Esophagus squamous epithelium (tissue), 5 donors: ENCODE measurements at regions not wholly inside any gene's neighbourhood (a gene's known extent, or its start where the extent isn't known, plus 50 kb on each side); places are given as distances from the start of the nearest gene placed in this dataset.

ENCODE experiments used
- DNase-seq: peaks from one replicate; lab custom pipeline; 2025; lab: John Stamatoyannopoulos, UW
- H3K27ac ChIP-seq, 4 donors: fragments of 200-600 bp; sonication (generic); one replicate each; pipeline ENCODE4 v1.5.1; 2016 to 2019; ENCODE audit warnings: mild to moderate bottlenecking in 1 of 4
- H3K27me3 ChIP-seq, 4 donors: fragments of 200-600 bp; sonication (generic); 1 replicate in 3 of 4; 2 replicates in 1 of 4; pipeline versions ENCODE4 v1.5.1 to v1.6.0; 2017 to 2021; ENCODE audit warnings: antibody characterized with exemption in 1 of 4
- H3K36me3 ChIP-seq, 3 donors: fragments of 200-600 bp; sonication (generic); one replicate each; pipeline ENCODE4 v1.5.1; 2016 to 2019
- H3K4me1 ChIP-seq, 3 donors: fragments of 200-600 bp; sonication (generic); one replicate each; pipeline ENCODE4 v1.5.1; 2017 to 2019
- H3K4me3 ChIP-seq, 4 donors: fragments of 200-600 bp; sonication (generic); 1 replicate in 3 of 4; 2 replicates in 1 of 4; pipeline ENCODE4 v1.5.1; 2016 to 2019; ENCODE audit warnings: mild to moderate bottlenecking in 2 of 4, moderate library complexity in 1 of 4
- H3K9me3 ChIP-seq, 3 donors: fragments of 200-600 bp; sonication (generic); one replicate each; pipeline ENCODE4 v1.5.1; 2016 to 2019
- CTCF ChIP-seq, 6 experiments: fragments of 450-650 bp in 4 of 6; fragments of 200-600 bp in 2 of 6; sonication (generic) in 2 of 6; IDR thresholded peaks; one replicate each; pipeline ENCODE4 v1.5.1; 2016 to 2019; ENCODE audit warnings: antibody characterized with exemption in 6 of 6, mild to moderate bottlenecking in 4 of 6, moderate library complexity in 4 of 6
- POLR2A ChIP-seq, 4 donors: fragments of 450-650 bp; IDR thresholded peaks; one replicate each; pipeline ENCODE4 v1.6.1; 2017; ENCODE audit warnings: antibody characterized with exemption in 4 of 4, mild to moderate bottlenecking in 4 of 4, moderate library complexity in 3 of 4
- WGBS, 2 donors: methylation state at CpG; one replicate each; pipeline ENCODE4 v1.1.5; 2018; 5-methylcytosine and 5-hydroxymethylcytosine counted together
- intact Hi-C: fragments of 100-400 bp; cut with DNase I; formaldehyde crosslinking; loops from one replicate; pipeline ENCODE4 v1.15.0; 2022
- donor health status: DM: yes; HTN: yes; CAD: no.

- Histone ChIP-seq H3K9me3 (no peaks in the 10 kb centered on the region), H3K27ac (no peak overlapping the region), H3K4me1 (no peaks in the 10 kb centered on the region), H3K27me3 (no peaks in the 10 kb centered on the region), H3K36me3 (no peaks in the 10 kb centered on the region), H3K4me3 (no peak overlapping the region)
- TF ChIP-seq POLR2A (IDR thresholded peaks at IDR 0.05), result no peak
- TF ChIP-seq CTCF (IDR thresholded peaks at IDR 0.05), result no peak
- 74 to 76% methylated on average over 1 of the region's 1 CpG for WGBS, 2 donors
- intact Hi-C loops, result no loop called here
- DNase-seq, result no peak
These were observed 766.5 kb upstream of the B3GALT2 start for GRCh38 chr1:193952778-193953374.

- H3K27ac ChIP-seq, result no peak overlapping the region
- intact Hi-C loops, result no loop called here
- TF ChIP-seq POLR2A (IDR thresholded peaks at IDR 0.05) (no peak), CTCF (IDR thresholded peaks at IDR 0.05) (no peak)
- no peak for DNase-seq
- H3K4me1 ChIP-seq, result no peaks in the 10 kb centered on the region
- H3K9me3 ChIP-seq, result no peaks in the 10 kb centered on the region
- no peaks in the 10 kb centered on the region for H3K36me3 ChIP-seq
- WGBS, 2 donors, result 62 to 80% methylated on average over 3 of the region's 3 CpGs
- H3K4me3 ChIP-seq, result no peak overlapping the region
- no peaks in the 10 kb centered on the region for H3K27me3 ChIP-seq
These were observed 765.6 kb upstream of the B3GALT2 start for GRCh38 chr1:193951984-193952383.

- no peak for TF ChIP-seq POLR2A (IDR thresholded peaks at IDR 0.05)
- no peak for TF ChIP-seq CTCF (IDR thresholded peaks at IDR 0.05)
- intact Hi-C loops, result no loop called here
These were observed 758.0 kb upstream of the B3GALT2 start for GRCh38 chr1:193944454-193944853.

GRCh38 chr1:193940176-193940575 lies 753.8 kb upstream of the B3GALT2 start:
- TF ChIP-seq CTCF (IDR thresholded peaks at IDR 0.05), result no peak
- no peak for TF ChIP-seq POLR2A (IDR thresholded peaks at IDR 0.05)
- H3K4me3 ChIP-seq, result no peak overlapping the region
- no peak overlapping the region for H3K27ac ChIP-seq
- 72 to 86% methylated on average over 1 of the region's 1 CpG for WGBS, 2 donors
- no peaks in the 10 kb centered on the region for H3K4me1 ChIP-seq
- no peaks in the 10 kb centered on the region for H3K27me3 ChIP-seq
- H3K36me3 ChIP-seq, result no peaks in the 10 kb centered on the region
- no peak for DNase-seq
- intact Hi-C loops, result no loop called here
- no peaks in the 10 kb centered on the region for H3K9me3 ChIP-seq

More at GRCh38 chr1:193944454-193944853, 758.0 kb upstream of the B3GALT2 start:
- Histone ChIP-seq H3K27me3 (no peaks in the 10 kb centered on the region), H3K36me3 (no peaks in the 10 kb centered on the region), H3K27ac (no peak overlapping the region), H3K4me3 (no peak overlapping the region), H3K4me1 (no peaks in the 10 kb centered on the region), H3K9me3 (no peaks in the 10 kb centered on the region)
- DNase-seq, result no peak

GRCh38 chr1:193939585-193939984 lies 753.2 kb upstream of the B3GALT2 start:
- H3K36me3 ChIP-seq, result no peaks in the 10 kb centered on the region
- no peak for DNase-seq
- no peak overlapping the region for H3K27ac ChIP-seq
- no peaks in the 10 kb centered on the region for H3K27me3 ChIP-seq
- H3K4me3 ChIP-seq, result no peak overlapping the region
- WGBS, 2 donors, result 80% methylated on average over 1 of the region's 3 CpGs; no CpG with 5 or more reads in 1 of the 2 donors
- no peaks in the 10 kb centered on the region for H3K9me3 ChIP-seq
- intact Hi-C loops, result no loop called here
- no peak for TF ChIP-seq POLR2A (IDR thresholded peaks at IDR 0.05)
- TF ChIP-seq CTCF (IDR thresholded peaks at IDR 0.05), result no peak
- H3K4me1 ChIP-seq, result no peaks in the 10 kb centered on the region
